ENCODE measurements at regions not wholly inside any gene's neighbourhood (a gene's known extent, or its start where the extent isn't known, plus 50 kb on each side); places are given as distances from the start of the nearest gene placed in this dataset.

DNA sequence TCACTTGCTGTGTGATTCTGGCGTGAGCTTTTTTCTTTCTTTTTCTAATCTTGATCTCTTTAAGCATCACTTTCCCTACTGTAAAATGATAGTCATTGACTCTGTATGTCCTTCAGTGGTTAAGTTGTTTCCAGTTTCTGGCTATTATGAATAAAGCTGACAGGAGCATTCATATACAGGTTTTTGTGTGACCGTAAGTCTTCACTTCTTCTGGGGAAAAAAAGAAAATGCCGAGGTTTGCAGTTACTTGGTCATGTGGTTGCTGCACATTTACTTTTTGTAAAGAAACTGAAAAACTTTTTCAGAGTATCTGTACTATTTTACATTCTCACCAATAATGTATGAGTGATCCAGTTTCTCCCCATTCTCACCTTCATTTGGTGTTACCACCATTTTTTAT lies 247.4 kb upstream of the RBMS3 start:
- TF ChIP-seq, protein P1, sequence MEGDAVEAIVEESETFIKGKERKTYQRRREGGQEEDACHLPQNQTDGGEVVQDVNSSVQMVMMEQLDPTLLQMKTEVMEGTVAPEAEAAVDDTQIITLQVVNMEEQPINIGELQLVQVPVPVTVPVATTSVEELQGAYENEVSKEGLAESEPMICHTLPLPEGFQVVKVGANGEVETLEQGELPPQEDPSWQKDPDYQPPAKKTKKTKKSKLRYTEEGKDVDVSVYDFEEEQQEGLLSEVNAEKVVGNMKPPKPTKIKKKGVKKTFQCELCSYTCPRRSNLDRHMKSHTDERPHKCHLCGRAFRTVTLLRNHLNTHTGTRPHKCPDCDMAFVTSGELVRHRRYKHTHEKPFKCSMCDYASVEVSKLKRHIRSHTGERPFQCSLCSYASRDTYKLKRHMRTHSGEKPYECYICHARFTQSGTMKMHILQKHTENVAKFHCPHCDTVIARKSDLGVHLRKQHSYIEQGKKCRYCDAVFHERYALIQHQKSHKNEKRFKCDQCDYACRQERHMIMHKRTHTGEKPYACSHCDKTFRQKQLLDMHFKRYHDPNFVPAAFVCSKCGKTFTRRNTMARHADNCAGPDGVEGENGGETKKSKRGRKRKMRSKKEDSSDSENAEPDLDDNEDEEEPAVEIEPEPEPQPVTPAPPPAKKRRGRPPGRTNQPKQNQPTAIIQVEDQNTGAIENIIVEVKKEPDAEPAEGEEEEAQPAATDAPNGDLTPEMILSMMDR (IDR thresholded peaks at IDR 0.05; ENCODE audit: low read depth, low read length, poor library complexity, severe bottlenecking) = no peak
- TF ChIP-seq EZH2phosphoT487 (IDR thresholded peaks at IDR 0.05; ENCODE audit: borderline replicate concordance, low read length) = no peak

Data from DOHH2 (cell line).